CD4-positive, alpha-beta memory T cell (primary cell): ENCODE measurements at regions not wholly inside any gene's neighbourhood (a gene's known extent, or its start where the extent isn't known, plus 50 kb on each side); places are given as distances from the start of the nearest gene placed in this dataset.

Experiments used
- CTCF ChIA-PET: fragments of 350-600 bp; sonication (Branson Sonifier 250); formaldehyde crosslinking; loops from one replicate; lab custom pipeline; 2021; ENCODE audit warnings: inconsistent platforms; ENCODE audit not compliant: partially characterized antibody; lab: Charles Lee
- POLR2A ChIA-PET: fragments of 350-600 bp; sonication (Branson Sonifier 250); formaldehyde crosslinking; loops from one replicate; lab custom pipeline; 2021; ENCODE audit not compliant: partially characterized antibody; lab: Charles Lee
- DNase-seq, 5 donors: peaks; one replicate each; pipeline versions ENCODE4 v3.0.0 to v3.0.0-alpha.2; 2020 to 2022; ENCODE audit warnings: mixed read lengths in 1 of 5
- H3K27ac ChIP-seq: one replicate; pipeline ENCODE4 v1.7.0; 2013; ENCODE audit warnings: low read depth, low read length
- H3K27me3 ChIP-seq: 2 replicates; pipeline ENCODE4 v1.7.0; 2013; ENCODE audit warnings: mild to moderate bottlenecking, low read length, moderate library complexity; ENCODE audit not compliant: insufficient read depth
- H3K36me3 ChIP-seq: 2 replicates; pipeline ENCODE4 v1.7.0; 2013; ENCODE audit warnings: mild to moderate bottlenecking, low read length, moderate library complexity; ENCODE audit not compliant: insufficient read depth
- H3K4me1 ChIP-seq: 2 replicates; pipeline ENCODE4 v1.7.0; 2013; ENCODE audit warnings: mild to moderate bottlenecking, low read length, moderate library complexity; ENCODE audit not compliant: insufficient read depth
- H3K4me3 ChIP-seq, 2 donors: one replicate each; pipeline ENCODE4 v1.7.0; 2013; ENCODE audit warnings: low read length in 2 of 2, mild to moderate bottlenecking in 1 of 2
- H3K9me3 ChIP-seq, 2 donors: one replicate each; pipeline ENCODE4 v1.7.0; 2013; ENCODE audit warnings: low read length in 2 of 2, control low read depth in 1 of 2; ENCODE audit not compliant: control insufficient read depth in 1 of 2
- H3K27ac Mint-ChIP-seq, 7 donors: one replicate each; pipeline ENCODE4 v1.8.0; 2020 to 2021; ENCODE audit warnings: mixed read lengths in 7 of 7, mild to moderate bottlenecking in 6 of 7, inconsistent platforms in 3 of 7, moderate library complexity in 3 of 7
- H3K27me3 Mint-ChIP-seq, 2 donors: one replicate each; pipeline ENCODE4 v1.8.0; 2020 to 2021; ENCODE audit warnings: mixed read lengths in 2 of 2
- H3K36me3 Mint-ChIP-seq, 2 donors: one replicate each; pipeline ENCODE4 v1.8.0; 2020 to 2021; ENCODE audit warnings: mixed read lengths in 2 of 2, inconsistent platforms in 1 of 2, mild to moderate bottlenecking in 1 of 2
- H3K4me1 Mint-ChIP-seq, 4 donors: one replicate each; pipeline ENCODE4 v1.8.0; 2020 to 2021; ENCODE audit warnings: mixed read lengths in 4 of 4, mild to moderate bottlenecking in 1 of 4
- H3K4me3 Mint-ChIP-seq, 8 donors: one replicate each; pipeline ENCODE4 v1.8.0; 2020 to 2021; ENCODE audit warnings: mixed read lengths in 8 of 8, mild to moderate bottlenecking in 7 of 8, moderate library complexity in 6 of 8, inconsistent platforms in 3 of 8
- H3K9me3 Mint-ChIP-seq, 8 donors: one replicate each; pipeline ENCODE4 v1.8.0; 2020 to 2021; ENCODE audit warnings: mixed read lengths in 8 of 8, mild to moderate bottlenecking in 5 of 8, inconsistent platforms in 3 of 8, moderate library complexity in 1 of 8
- intact Hi-C: fragments of 100-400 bp; cut with micrococcal nuclease; formaldehyde crosslinking; loops from one replicate; pipeline ENCODE4 v1.15.1; 2023

- no peak overlapping the region for H3K4me3 ChIP-seq
- Mint-ChIP-seq H3K27ac (no peak overlapping the region), H3K4me3 (no peak overlapping the region), H3K27me3 (no peaks in the 10 kb centered on the region), H3K4me1 (no peaks in the 10 kb centered on the region), H3K9me3 (no peaks in the 10 kb centered on the region), H3K36me3 (no peaks in the 10 kb centered on the region)
- intact Hi-C loops: no loop called here
- H3K27ac ChIP-seq: no peak overlapping the region
- H3K4me1 ChIP-seq: no peaks in the 10 kb centered on the region
- POLR2A ChIA-PET: interaction anchor here (0.7 kb wide), 1 partner anchor 24 kb away, joined by 3 read pairs; no protein-coding TSS in a partner anchor
- CTCF ChIA-PET: interaction anchor here (1.0 to 1.5 kb wide), 4 partner anchors 8 to 15 kb away, joined by 3 to 4 read pairs (median 4); no protein-coding TSS in a partner anchor
- H3K36me3 ChIP-seq: no peaks in the 10 kb centered on the region
- no peaks in the 10 kb centered on the region for H3K27me3 ChIP-seq
- no peaks in the 10 kb centered on the region for H3K9me3 ChIP-seq
- DNase-seq: no peak
Observed at GRCh38 chr2:7206111-7206810, 289.0 kb downstream of the RNF144A start.

- Mint-ChIP-seq H3K4me1 (no peaks in the 10 kb centered on the region), H3K27ac (no peak overlapping the region), H3K9me3 (no peaks in the 10 kb centered on the region), H3K27me3 (no peaks in the 10 kb centered on the region), H3K36me3 (no peaks in the 10 kb centered on the region), H3K4me3 (no peak overlapping the region)
- Histone ChIP-seq H3K27ac (no peak overlapping the region), H3K4me1 (no peaks in the 10 kb centered on the region), H3K4me3 (no peak overlapping the region), H3K9me3 (no peaks in the 10 kb centered on the region), H3K36me3 (no peaks in the 10 kb centered on the region), H3K27me3 (no peaks in the 10 kb centered on the region)
- ChIA-PET CTCF (interaction anchor here (1.1 kb wide), 1 partner anchor 9 kb away, joined by 4 read pairs; no protein-coding TSS in a partner anchor), POLR2A (no interaction called here)
- intact Hi-C loops: no loop called here
- DNase-seq: no peak
Observed at GRCh38 chr2:7207631-7208030, 290.4 kb downstream of the RNF144A start.

- Mint-ChIP-seq H3K36me3 (no peaks in the 10 kb centered on the region), H3K4me1 (no peaks in the 10 kb centered on the region), H3K9me3 (no peaks in the 10 kb centered on the region), H3K27me3 (peaks cover 0 to 3% of the 10 kb centered on the region in 2 donors), H3K4me3 (no peak overlapping the region), H3K27ac (no peak overlapping the region)
- POLR2A ChIA-PET: no interaction called here
- H3K4me1 ChIP-seq: no peaks in the 10 kb centered on the region
- H3K27ac ChIP-seq: no peak overlapping the region
- intact Hi-C loops: no loop called here
- no peaks in the 10 kb centered on the region for H3K27me3 ChIP-seq
- CTCF ChIA-PET: interaction anchor here (1.2 kb wide), 1 partner anchor 10 kb away, joined by 3 read pairs; no protein-coding TSS in a partner anchor
- DNase-seq: no peak
- H3K4me3 ChIP-seq: no peak overlapping the region
- H3K36me3 ChIP-seq: no peaks in the 10 kb centered on the region
- no peaks in the 10 kb centered on the region for H3K9me3 ChIP-seq
Observed at GRCh38 chr2:7209757-7210555, 292.7 kb downstream of the RNF144A start.

GRCh38 chr2:7210712-7211111 lies 293.5 kb downstream of the RNF144A start:
- H3K27ac Mint-ChIP-seq: no peak overlapping the region
- CTCF ChIA-PET: no interaction called here
- POLR2A ChIA-PET: no interaction called here

GRCh38 chr2:7225848-7226247 lies 308.6 kb downstream of the RNF144A start:
- H3K27me3 ChIP-seq: no peaks in the 10 kb centered on the region
- POLR2A ChIA-PET: no interaction called here
- no peaks in the 10 kb centered on the region for H3K9me3 ChIP-seq
- no peak for DNase-seq
- CTCF ChIA-PET: interaction anchor here (1.1 kb wide), 1 partner anchor 21 kb away, joined by 3 read pairs; no protein-coding TSS in a partner anchor
- no peaks in the 10 kb centered on the region for H3K36me3 ChIP-seq
- Mint-ChIP-seq H3K27ac (no peak overlapping the region), H3K27me3 (peaks cover 0 to 2% of the 10 kb centered on the region in 2 donors), H3K4me1 (no peaks in the 10 kb centered on the region), H3K9me3 (peaks cover 0 to 15% (median 11%) of the 10 kb centered on the region in 8 donors), H3K4me3 (no peak overlapping the region), H3K36me3 (peaks cover 2 to 3% of the 10 kb centered on the region in 2 donors)
- H3K4me1 ChIP-seq: no peaks in the 10 kb centered on the region
- intact Hi-C loops: no loop called here
- H3K27ac ChIP-seq: no peak overlapping the region
- no peak overlapping the region for H3K4me3 ChIP-seq

More at GRCh38 chr2:7210712-7211111, 293.5 kb downstream of the RNF144A start:
- no peak overlapping the region for H3K4me3 ChIP-seq
- intact Hi-C loops: no loop called here
- H3K4me3 Mint-ChIP-seq: no peak overlapping the region
- H3K36me3 Mint-ChIP-seq: no peaks in the 10 kb centered on the region
- no peaks in the 10 kb centered on the region for H3K4me1 Mint-ChIP-seq
- H3K27ac ChIP-seq: no peak overlapping the region
- H3K36me3 ChIP-seq: no peaks in the 10 kb centered on the region
- H3K4me1 ChIP-seq: no peaks in the 10 kb centered on the region
- H3K9me3 Mint-ChIP-seq: no peaks in the 10 kb centered on the region
- no peaks in the 10 kb centered on the region for H3K27me3 ChIP-seq
- H3K27me3 Mint-ChIP-seq: peaks cover 0 to 3% of the 10 kb centered on the region in 2 donors
- no peak for DNase-seq
- no peaks in the 10 kb centered on the region for H3K9me3 ChIP-seq

DNA sequence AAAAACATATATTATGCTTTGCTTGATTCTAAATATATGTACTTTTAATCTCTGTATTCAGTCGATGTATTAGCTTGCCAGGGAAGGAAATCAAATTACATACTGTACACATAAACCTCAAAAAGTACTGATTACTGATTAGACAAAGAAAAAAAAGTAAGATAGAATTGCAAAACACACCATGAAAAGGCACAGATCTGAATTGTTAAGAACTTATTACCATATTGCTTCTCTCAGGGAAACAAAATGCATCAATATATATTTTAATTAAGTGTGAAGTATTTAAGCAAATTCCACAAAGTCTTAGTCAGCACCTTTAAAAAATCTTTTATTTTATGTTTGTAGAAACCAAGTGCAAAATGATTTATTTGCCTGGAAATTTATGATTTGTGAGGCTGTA lies 309.3 kb downstream of the RNF144A start:
- DNase-seq: no peak
- Mint-ChIP-seq H3K4me3 (no peak overlapping the region), H3K9me3 (peaks cover 0 to 9% (median 7%) of the 10 kb centered on the region in 8 donors), H3K27me3 (peaks cover 0 to 2% of the 10 kb centered on the region in 2 donors), H3K36me3 (peaks cover 0 to 2% of the 10 kb centered on the region in 2 donors), H3K4me1 (no peaks in the 10 kb centered on the region), H3K27ac (no peak overlapping the region)
- Histone ChIP-seq H3K36me3 (no peaks in the 10 kb centered on the region), H3K4me1 (no peaks in the 10 kb centered on the region), H3K27ac (no peak overlapping the region), H3K4me3 (no peak overlapping the region), H3K27me3 (no peaks in the 10 kb centered on the region), H3K9me3 (no peaks in the 10 kb centered on the region)
- CTCF ChIA-PET: interaction anchor here (1.1 kb wide), 1 partner anchor 21 kb away, joined by 3 read pairs; no protein-coding TSS in a partner anchor
- POLR2A ChIA-PET: no interaction called here
- intact Hi-C loops: no loop called here

- DNase-seq: no peak
- no peak overlapping the region for H3K27ac ChIP-seq
- no peaks in the 10 kb centered on the region for H3K36me3 ChIP-seq
- Mint-ChIP-seq H3K9me3 (no peaks in the 10 kb centered on the region), H3K27me3 (no peaks in the 10 kb centered on the region), H3K4me3 (no peak overlapping the region), H3K36me3 (no peaks in the 10 kb centered on the region), H3K4me1 (no peaks in the 10 kb centered on the region), H3K27ac (no peak overlapping the region)
- intact Hi-C loops: no loop called here
- H3K4me1 ChIP-seq: no peaks in the 10 kb centered on the region
- H3K4me3 ChIP-seq: no peak overlapping the region
- H3K27me3 ChIP-seq: no peaks in the 10 kb centered on the region
- ChIA-PET POLR2A (no interaction called here), CTCF (no interaction called here)
- H3K9me3 ChIP-seq: no peaks in the 10 kb centered on the region
Observed at GRCh38 chr2:7233126-7233525, 315.9 kb downstream of the RNF144A start.
